GM23248 (cell line): ENCODE measurements at regions not wholly inside any gene's neighbourhood (a gene's known extent, or its start where the extent isn't known, plus 50 kb on each side); places are given as distances from the start of the nearest gene placed in this dataset.

ENCODE experiments used
- DNase-seq: peaks from one replicate; pipeline ENCODE4 v3.0.0-alpha.2; 2015
- H2AFZ ChIP-seq: fragments of 200-600 bp; sonication (generic); 2 replicates; pipeline ENCODE4 v1.6.1; 2016; ENCODE audit warnings: antibody characterized with exemption
- H3F3A ChIP-seq: fragments of 200-600 bp; sonication (generic); 2 replicates; pipeline ENCODE4 v1.6.1; 2016; ENCODE audit warnings: mild to moderate bottlenecking, antibody characterized with exemption, mixed run types; ENCODE audit not compliant: insufficient read depth
- H3K27ac ChIP-seq: fragments of 200-600 bp; sonication (generic); 2 replicates; pipeline ENCODE4 v1.5.1; 2016; ENCODE audit warnings: mild to moderate bottlenecking
- H3K27me3 ChIP-seq: fragments of 200-600 bp; sonication (generic); replicated peaks from 2 replicates; pipeline ENCODE4 v1.6.1; 2016; ENCODE audit warnings: mild to moderate bottlenecking; ENCODE audit not compliant: insufficient read depth
- H3K36me3 ChIP-seq: fragments of 200-600 bp; sonication (generic); 2 replicates; pipeline ENCODE4 v1.6.1; 2016; ENCODE audit warnings: low read depth, mild to moderate bottlenecking
- H3K4me1 ChIP-seq: fragments of 200-600 bp; sonication (generic); 2 replicates; pipeline ENCODE4 v1.6.1; 2016; ENCODE audit warnings: mild to moderate bottlenecking; ENCODE audit not compliant: insufficient read depth
- H3K4me2 ChIP-seq: fragments of 200-600 bp; sonication (generic); one replicate; pipeline ENCODE4 v1.6.1; 2016; ENCODE audit warnings: mild to moderate bottlenecking; ENCODE audit not compliant: unreplicated experiment
- H3K4me3 ChIP-seq: fragments of 200-600 bp; sonication (generic); 2 replicates; pipeline ENCODE4 v1.5.1; 2016; ENCODE audit warnings: mild to moderate bottlenecking
- H3K79me2 ChIP-seq: fragments of 200-600 bp; sonication (generic); 2 replicates; pipeline ENCODE4 v1.6.1; 2016; ENCODE audit warnings: mild to moderate bottlenecking; ENCODE audit not compliant: insufficient read depth
- H3K9ac ChIP-seq: fragments of 200-600 bp; sonication (generic); 2 replicates; pipeline ENCODE4 v1.6.1; 2016; ENCODE audit warnings: mild to moderate bottlenecking
- H3K9me2 ChIP-seq: fragments of 200-600 bp; sonication (generic); 2 replicates; pipeline ENCODE4 v1.6.1; 2016; ENCODE audit warnings: mixed run types, mild to moderate bottlenecking, moderate library complexity; ENCODE audit not compliant: insufficient read depth
- H3K9me3 ChIP-seq: fragments of 200-600 bp; sonication (generic); one replicate; pipeline ENCODE4 v1.6.1; 2017; ENCODE audit warnings: low read depth
- H4K20me1 ChIP-seq: fragments of 200-600 bp; sonication (generic); 2 replicates; pipeline ENCODE4 v1.6.0; 2016; ENCODE audit not compliant: insufficient read depth
- EZH2 ChIP-seq: fragments of 200-600 bp; sonication (generic); IDR thresholded peaks from 2 replicates; pipeline ENCODE4 v1.6.1; 2018; ENCODE audit warnings: antibody characterized with exemption, mild to moderate bottlenecking; ENCODE audit not compliant: insufficient read depth, poor library complexity, severe bottlenecking
- EZH2phosphoT487 ChIP-seq: fragments of 200-600 bp; sonication (generic); IDR thresholded peaks from 2 replicates; pipeline ENCODE4 v1.6.1; 2018; ENCODE audit warnings: antibody characterized with exemption, moderate library complexity, mild to moderate bottlenecking, low read depth; ENCODE audit not compliant: insufficient read depth
- WGBS, 2 experiments: methylation state at CpG; one replicate each; pipeline ENCODE4 v1.1.6; 2015 to 2017; ENCODE audit warnings: low lambda C conversion rate in 2 of 2, low coverage in 1 of 2; ENCODE audit errors: missing lambda C conversion rate in 2 of 2; 5-methylcytosine and 5-hydroxymethylcytosine counted together
- in situ Hi-C: fragments of 300-500 bp; cut with MboI; formaldehyde crosslinking; loops from 2 replicates; pipeline ENCODE4 v1.15.0; 2020

DNA sequence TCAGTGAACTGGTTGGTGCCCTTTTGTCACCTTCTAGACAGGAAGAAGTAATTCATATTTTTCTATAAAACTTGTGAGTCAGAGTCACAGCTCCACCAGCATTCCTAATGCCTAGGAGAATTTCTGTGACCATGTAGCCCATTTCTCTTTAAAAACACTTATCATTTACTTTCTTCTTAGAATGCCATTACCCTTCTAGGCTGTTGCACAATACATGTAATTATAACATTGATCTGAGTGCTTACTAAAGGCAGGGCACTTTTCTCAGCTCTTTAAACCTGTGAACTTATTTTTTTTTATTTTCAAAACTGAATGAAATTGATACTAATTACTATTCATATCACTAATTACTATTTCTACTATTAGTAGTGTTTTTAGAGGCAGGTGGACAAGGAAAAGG, 373.7 kb downstream of the TLE4 start:
- Histone ChIP-seq H3K27ac (no peak overlapping the region), H3K79me2 (no peaks in the 10 kb centered on the region), H3K36me3 (no peaks in the 10 kb centered on the region), H3K9me2 (no peaks in the 10 kb centered on the region), H3K9me3 (no peaks in the 10 kb centered on the region), H3K4me1 (no peaks in the 10 kb centered on the region), H2AFZ (no peak overlapping the region), H3K4me2 (no peak overlapping the region), H3K4me3 (no peak overlapping the region), H3K9ac (no peak overlapping the region), H3F3A (no peaks in the 10 kb centered on the region), H3K27me3 (no peaks in the 10 kb centered on the region), H4K20me1 (no peaks in the 10 kb centered on the region)
- TF ChIP-seq EZH2 (no peak), EZH2phosphoT487 (no peak)
- DNase-seq, result peak; percentile 2
- in situ Hi-C loops, result no loop called here

DNA sequence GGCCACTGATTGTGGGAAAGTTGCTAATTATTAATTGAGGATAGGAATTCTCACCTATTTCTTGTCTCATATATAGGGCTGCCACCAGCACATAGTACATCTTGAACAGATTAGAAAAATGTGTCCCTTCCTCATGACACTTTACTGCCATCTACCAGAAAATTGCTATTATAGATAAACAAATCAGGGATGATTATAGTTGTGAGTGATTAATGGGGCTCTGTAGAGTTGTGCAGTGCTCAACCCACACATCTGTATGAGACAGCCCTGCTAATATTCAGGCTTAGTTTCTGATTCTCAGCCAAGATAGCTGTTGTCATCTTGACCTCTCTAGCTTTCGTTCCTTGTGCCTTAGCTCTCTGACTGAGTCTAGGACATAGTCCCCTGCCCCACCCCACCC, 373.3 kb downstream of the TLE4 start:
- Histone ChIP-seq H3K27ac (no peak overlapping the region), H3K4me2 (no peak overlapping the region), H3K36me3 (no peaks in the 10 kb centered on the region), H2AFZ (no peak overlapping the region), H3K4me1 (no peaks in the 10 kb centered on the region), H3K9ac (no peak overlapping the region), H3F3A (no peaks in the 10 kb centered on the region), H3K27me3 (no peaks in the 10 kb centered on the region), H3K4me3 (no peak overlapping the region), H3K79me2 (no peaks in the 10 kb centered on the region), H3K9me2 (no peaks in the 10 kb centered on the region), H4K20me1 (no peaks in the 10 kb centered on the region), H3K9me3 (no peaks in the 10 kb centered on the region)
- DNase-seq, result no peak
- WGBS, 2 experiments, result 27 to 32% methylated on average over 1 of the region's 1 CpG
- in situ Hi-C loops, result no loop called here
- TF ChIP-seq EZH2phosphoT487 (no peak), EZH2 (no peak)

DNA sequence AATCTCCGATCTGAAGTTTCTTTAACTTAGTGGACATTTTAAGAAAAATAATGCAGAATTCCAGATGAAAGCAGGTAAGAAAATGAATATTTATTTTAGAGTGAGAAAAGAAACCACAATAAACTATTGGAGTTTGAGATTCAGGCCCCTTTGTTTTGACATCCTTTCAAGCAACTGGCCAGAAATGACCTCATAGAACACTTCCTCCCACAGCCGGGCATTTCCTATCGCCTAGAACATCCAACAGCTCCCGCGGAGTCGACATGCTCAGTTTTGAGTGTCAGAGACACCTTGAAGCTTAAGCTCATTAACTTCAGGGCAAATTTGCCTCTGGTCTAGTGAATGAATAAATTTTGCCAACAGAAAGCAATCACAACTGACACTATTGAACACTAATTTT, 369.2 kb downstream of the TLE4 start:
- H2AFZ ChIP-seq, result no peak overlapping the region
- H3K4me3 ChIP-seq, result no peak overlapping the region
- H3K4me2 ChIP-seq, result no peak overlapping the region
- no peaks in the 10 kb centered on the region for H3K4me1 ChIP-seq
- TF ChIP-seq EZH2phosphoT487 (no peak), EZH2 (no peak)
- no peak for DNase-seq
- no peaks in the 10 kb centered on the region for H3K79me2 ChIP-seq
- no peaks in the 10 kb centered on the region for H3K36me3 ChIP-seq
- no peaks in the 10 kb centered on the region for H4K20me1 ChIP-seq
- H3K9me3 ChIP-seq, result no peaks in the 10 kb centered on the region
- H3K27ac ChIP-seq, result no peak overlapping the region
- WGBS, 2 experiments, result 80 to 82% methylated on average over 6 of the region's 6 CpGs
- in situ Hi-C loops, result no loop called here
- no peaks in the 10 kb centered on the region for H3K9me2 ChIP-seq
- H3K9ac ChIP-seq, result no peak overlapping the region
- no peaks in the 10 kb centered on the region for H3F3A ChIP-seq
- no peaks in the 10 kb centered on the region for H3K27me3 ChIP-seq

DNA sequence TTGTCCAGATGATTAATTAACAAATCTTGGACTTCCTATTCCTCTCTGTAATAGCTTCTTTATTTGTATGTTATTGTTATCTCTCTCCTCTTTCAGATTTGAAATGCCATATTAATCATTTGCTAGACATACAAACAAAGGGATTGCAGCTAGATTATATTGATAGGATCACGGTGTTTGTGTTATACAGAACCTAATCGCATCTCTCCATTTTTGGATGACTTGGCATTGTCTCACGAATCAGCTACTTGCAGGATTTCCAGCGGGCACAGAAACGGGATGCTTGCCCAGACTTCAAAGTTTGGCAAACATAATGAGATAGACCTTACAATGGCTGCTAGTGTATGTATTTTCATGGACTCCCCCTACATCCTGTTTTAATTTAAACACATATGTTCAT, 368.1 kb downstream of the TLE4 start:
- no peak overlapping the region for H3K4me2 ChIP-seq
- H3K9me3 ChIP-seq, result no peaks in the 10 kb centered on the region
- no peaks in the 10 kb centered on the region for H3K9me2 ChIP-seq
- H2AFZ ChIP-seq, result no peak overlapping the region
- TF ChIP-seq EZH2phosphoT487, result no peak
- TF ChIP-seq EZH2, result no peak
- in situ Hi-C loops, result no loop called here
- no peak overlapping the region for H3K9ac ChIP-seq
- no peaks in the 10 kb centered on the region for H4K20me1 ChIP-seq
- H3K79me2 ChIP-seq, result no peaks in the 10 kb centered on the region
- H3K4me1 ChIP-seq, result no peaks in the 10 kb centered on the region
- no peaks in the 10 kb centered on the region for H3F3A ChIP-seq
- no peak for DNase-seq
- H3K4me3 ChIP-seq, result no peak overlapping the region
- H3K27ac ChIP-seq, result no peak overlapping the region
- H3K27me3 ChIP-seq, result no peaks in the 10 kb centered on the region
- 1 to 2% methylated on average over 5 of the region's 5 CpGs for WGBS, 2 experiments
- H3K36me3 ChIP-seq, result no peaks in the 10 kb centered on the region

DNA sequence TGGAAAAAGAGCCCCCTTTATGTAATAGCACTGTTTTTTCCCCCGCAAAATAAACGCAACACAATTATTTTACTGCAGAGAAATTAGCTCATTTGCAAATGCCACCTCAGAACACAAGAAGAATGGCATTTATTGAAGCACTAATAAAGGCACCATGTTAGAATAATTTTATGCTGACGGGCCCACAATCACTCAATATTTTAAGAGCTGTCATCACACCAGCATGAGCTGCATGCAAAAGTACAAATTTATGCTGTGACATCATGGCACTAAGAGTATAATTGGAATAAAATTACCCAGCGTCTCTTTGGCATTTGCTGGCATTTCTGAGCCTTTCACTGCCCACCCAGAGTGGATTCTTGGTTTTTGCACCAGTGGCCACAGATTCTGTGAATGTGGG, 364.6 kb downstream of the TLE4 start:
- in situ Hi-C loops, result no loop called here
- no peaks in the 10 kb centered on the region for H4K20me1 ChIP-seq

More for the DNA sequence above, 364.6 kb downstream of the TLE4 start:
- Histone ChIP-seq H3K9ac (no peak overlapping the region), H3K4me2 (no peak overlapping the region), H3K27ac (no peak overlapping the region), H3K9me3 (no peaks in the 10 kb centered on the region), H3F3A (no peaks in the 10 kb centered on the region), H3K36me3 (no peaks in the 10 kb centered on the region), H3K4me3 (no peak overlapping the region), H3K9me2 (no peaks in the 10 kb centered on the region), H2AFZ (no peak overlapping the region), H3K79me2 (no peaks in the 10 kb centered on the region), H3K27me3 (no peaks in the 10 kb centered on the region), H3K4me1 (no peaks in the 10 kb centered on the region)
- WGBS, 2 experiments, result 39 to 42% methylated on average over 4 of the region's 4 CpGs
- DNase-seq, result no peak
- TF ChIP-seq EZH2 (no peak), EZH2phosphoT487 (no peak)
